Vagina (tissue), 2 donors: ENCODE measurements at regions not wholly inside any gene's neighbourhood (a gene's known extent, or its start where the extent isn't known, plus 50 kb on each side); places are given as distances from the start of the nearest gene placed in this dataset.

Experiments
- CTCF ChIP-seq, 3 experiments: fragments of 450-650 bp in 2 of 3; fragments of 200-600 bp in 1 of 3; sonication (generic) in 1 of 3; IDR thresholded peaks; one replicate each; pipeline ENCODE4 v1.5.1; 2017 to 2019; ENCODE audit warnings: antibody characterized with exemption in 3 of 3, mild to moderate bottlenecking in 2 of 3, moderate library complexity in 2 of 3
- POLR2A ChIP-seq, 2 donors: fragments of 450-650 bp; IDR thresholded peaks; one replicate each; pipeline ENCODE4 v1.6.1; 2017; ENCODE audit warnings: antibody characterized with exemption in 2 of 2, mild to moderate bottlenecking in 2 of 2, moderate library complexity in 2 of 2
- POLR2AphosphoS5 ChIP-seq, 2 donors: sonication (generic); formaldehyde crosslinking; IDR thresholded peaks; one replicate each; pipeline ENCODE4 v1.9.0; 2017; ENCODE audit warnings: antibody characterized with exemption in 2 of 2, mild to moderate bottlenecking in 2 of 2, low read depth in 1 of 2; ENCODE audit not compliant: insufficient read depth in 1 of 2

GRCh38 chr7:84697506-84697905 lies 489.4 kb downstream of the SEMA3D start:
- TF ChIP-seq CTCF (IDR thresholded peaks at IDR 0.05) (no peak), POLR2AphosphoS5 (IDR thresholded peaks at IDR 0.05; ENCODE audit: insufficient read depth in 1 of 2, low read depth in 1 of 2) (no peak), POLR2A (IDR thresholded peaks at IDR 0.05) (no peak)
